Endodermal cell (in vitro differentiated cells): ENCODE measurements at regions not wholly inside any gene's neighbourhood (a gene's known extent, or its start where the extent isn't known, plus 50 kb on each side); places are given as distances from the start of the nearest gene placed in this dataset.
A peak's percentile ranks its signal among the peaks of the same experiment; 100 is the strongest.

Source experiments
- DNase-seq: peaks from one replicate; pipeline ENCODE4 v3.0.0-alpha.2; 2017
- H3K27ac ChIP-seq: 2 replicates; pipeline ENCODE4 v1.5.1; 2013; ENCODE audit warnings: mild to moderate bottlenecking, low read depth, low read length, moderate library complexity
- H3K27me3 ChIP-seq: 2 replicates; pipeline ENCODE4 v1.6.1; 2013; ENCODE audit warnings: mild to moderate bottlenecking, low read length, moderate library complexity; ENCODE audit not compliant: insufficient read depth, control insufficient read depth, poor library complexity, severe bottlenecking
- H3K36me3 ChIP-seq: 2 replicates; pipeline ENCODE4 v1.7.0; 2013; ENCODE audit warnings: mild to moderate bottlenecking, low read length, moderate library complexity; ENCODE audit not compliant: control insufficient read depth, insufficient read depth
- H3K4me1 ChIP-seq: one replicate; pipeline ENCODE4 v1.7.0; 2013; ENCODE audit warnings: low read length; ENCODE audit not compliant: control insufficient read depth, insufficient read depth
- H3K4me3 ChIP-seq: 2 replicates; pipeline ENCODE4 v1.5.1; 2013; ENCODE audit warnings: mild to moderate bottlenecking, low read length, moderate library complexity
- H3K9ac ChIP-seq: 2 replicates; pipeline ENCODE4 v1.6.1; 2013; ENCODE audit warnings: mild to moderate bottlenecking, low read length, moderate library complexity; ENCODE audit not compliant: poor library complexity, severe bottlenecking; ENCODE audit errors: extremely low read depth
- H3K9me3 ChIP-seq: 2 replicates; pipeline ENCODE4 v1.6.1; 2013; ENCODE audit warnings: mild to moderate bottlenecking, low read length, moderate library complexity; ENCODE audit not compliant: control insufficient read depth
- H3K27ac Mint-ChIP-seq: 2 replicates; pipeline ENCODE4 v1.8.0; 2020; ENCODE audit warnings: mixed read lengths
- H3K27me3 Mint-ChIP-seq: 2 replicates; pipeline ENCODE4 v1.8.0; 2021; ENCODE audit warnings: mild to moderate bottlenecking, mixed read lengths; ENCODE audit not compliant: insufficient read depth
- H3K36me3 Mint-ChIP-seq: 2 replicates; pipeline ENCODE4 v1.8.0; 2020; ENCODE audit warnings: low read depth, mixed read lengths
- H3K4me1 Mint-ChIP-seq: 2 replicates; pipeline ENCODE4 v1.8.0; 2020; ENCODE audit warnings: mixed read lengths
- H3K4me3 Mint-ChIP-seq: 2 replicates; pipeline ENCODE4 v1.8.0; 2020; ENCODE audit warnings: mild to moderate bottlenecking, moderate library complexity, mixed read lengths
- H3K9me3 Mint-ChIP-seq: 2 replicates; pipeline ENCODE4 v1.8.0; 2020; ENCODE audit warnings: mild to moderate bottlenecking, mixed read lengths
- CTCF ChIP-seq: fragments of 200-600 bp; sonication (generic); conservative IDR thresholded peaks from 2 replicates; pipeline ENCODE4 v1.5.0; 2021; ENCODE audit warnings: antibody characterized with exemption, mild to moderate bottlenecking
- WGBS, 2 experiments: methylation state at CpG; one replicate each; pipeline versions ENCODE4 v1.1.5 to v1.1.7; 2013; ENCODE audit warnings: missing lambda C conversion rate in 2 of 2, mixed read lengths in 1 of 2; ENCODE audit not compliant: insufficient coverage in 1 of 2, insufficient read length in 1 of 2; 5-methylcytosine and 5-hydroxymethylcytosine counted together

DNA sequence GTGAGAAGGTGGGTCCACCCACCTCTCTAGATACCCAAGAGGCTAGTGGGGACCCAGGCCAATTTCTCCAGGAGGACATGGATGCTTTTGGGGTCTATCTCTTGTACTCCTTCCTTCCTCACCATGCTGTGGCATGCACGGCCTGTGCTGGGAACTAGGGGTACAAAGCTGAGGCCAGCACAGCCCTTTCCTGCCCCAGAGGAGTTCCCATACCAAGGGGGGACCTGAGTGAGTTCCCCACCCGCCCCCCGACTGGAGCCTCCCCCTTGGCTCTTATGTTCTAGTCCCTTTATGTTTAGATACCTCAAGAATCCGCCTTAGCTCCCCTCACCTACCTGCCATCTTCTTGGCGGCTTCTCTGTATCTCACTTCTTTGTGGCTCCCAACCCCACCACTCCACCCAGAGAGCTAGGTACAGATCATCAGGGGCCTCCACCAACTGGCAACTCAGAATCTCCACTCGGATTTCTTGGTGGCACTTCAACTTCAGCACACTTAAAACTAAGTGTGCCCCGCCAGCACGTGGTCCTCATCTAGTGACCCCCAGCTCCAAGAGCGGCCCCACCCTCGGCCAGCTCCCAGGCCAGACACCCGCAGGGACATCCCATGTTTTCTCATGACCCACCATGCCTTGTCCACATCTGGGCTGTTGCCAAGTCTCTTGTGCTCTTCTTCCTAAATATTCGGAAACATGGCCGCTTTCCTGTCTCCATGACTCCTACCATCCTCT lies 115.2 kb upstream of the RTL1 start:
- H3K4me3 Mint-ChIP-seq, result no peak overlapping the region
- Histone ChIP-seq H3K4me3 (no peak overlapping the region), H3K4me1 (no peaks in the 10 kb centered on the region), H3K9me3 (no peaks in the 10 kb centered on the region), H3K9ac (no peak overlapping the region), H3K36me3 (no peaks in the 10 kb centered on the region), H3K27ac (no peak overlapping the region), H3K27me3 (no peaks in the 10 kb centered on the region)
- H3K36me3 Mint-ChIP-seq, result no peaks in the 10 kb centered on the region
- peaks cover 7% of the 10 kb centered on the region for H3K27me3 Mint-ChIP-seq
- peaks cover 13% of the 10 kb centered on the region for H3K9me3 Mint-ChIP-seq
- H3K4me1 Mint-ChIP-seq, result peaks cover 6% of the 10 kb centered on the region
- no peak for TF ChIP-seq CTCF
- 91 to 96% methylated on average over 10 to 13 of the region's 13 CpGs for WGBS, 2 experiments
- DNase-seq, result peak; percentile 14
- no peak overlapping the region for H3K27ac Mint-ChIP-seq

DNA sequence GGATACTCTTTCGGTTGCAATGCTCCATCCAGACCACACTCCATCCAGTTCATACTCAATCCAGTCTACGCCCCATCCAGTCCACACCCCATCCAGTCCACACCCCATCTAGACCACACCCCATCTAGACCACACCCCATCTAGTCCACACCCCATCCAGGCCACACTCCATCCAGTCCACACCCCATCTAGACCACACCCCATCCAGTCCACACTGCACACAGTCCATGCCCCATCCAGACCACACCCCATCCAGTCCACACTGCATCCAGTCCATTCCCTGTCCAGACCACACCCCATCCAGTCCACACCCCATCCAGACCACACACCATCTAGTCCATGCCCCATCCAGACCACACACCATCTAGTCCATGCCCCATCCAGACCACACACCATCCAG lies 116.0 kb upstream of the RTL1 start:
- no peaks in the 10 kb centered on the region for H3K36me3 ChIP-seq
- peak; percentile 17 for DNase-seq
- H3K27ac ChIP-seq, result no peak overlapping the region
- no peak overlapping the region for H3K27ac Mint-ChIP-seq
- no peaks in the 10 kb centered on the region for H3K9me3 ChIP-seq
- WGBS, 2 experiments, result 80 to 96% methylated on average over 1 to 2 of the region's 2 CpGs
- no peaks in the 10 kb centered on the region for H3K4me1 ChIP-seq
- H3K4me3 Mint-ChIP-seq, result no peak overlapping the region
- H3K27me3 Mint-ChIP-seq, result peaks cover 7% of the 10 kb centered on the region
- no peak overlapping the region for H3K9ac ChIP-seq
- no peaks in the 10 kb centered on the region for H3K36me3 Mint-ChIP-seq
- peaks cover 6% of the 10 kb centered on the region for H3K4me1 Mint-ChIP-seq
- H3K9me3 Mint-ChIP-seq, result peaks cover 20% of the 10 kb centered on the region
- H3K27me3 ChIP-seq, result no peaks in the 10 kb centered on the region
- H3K4me3 ChIP-seq, result no peak overlapping the region
- TF ChIP-seq CTCF, result no peak

DNA sequence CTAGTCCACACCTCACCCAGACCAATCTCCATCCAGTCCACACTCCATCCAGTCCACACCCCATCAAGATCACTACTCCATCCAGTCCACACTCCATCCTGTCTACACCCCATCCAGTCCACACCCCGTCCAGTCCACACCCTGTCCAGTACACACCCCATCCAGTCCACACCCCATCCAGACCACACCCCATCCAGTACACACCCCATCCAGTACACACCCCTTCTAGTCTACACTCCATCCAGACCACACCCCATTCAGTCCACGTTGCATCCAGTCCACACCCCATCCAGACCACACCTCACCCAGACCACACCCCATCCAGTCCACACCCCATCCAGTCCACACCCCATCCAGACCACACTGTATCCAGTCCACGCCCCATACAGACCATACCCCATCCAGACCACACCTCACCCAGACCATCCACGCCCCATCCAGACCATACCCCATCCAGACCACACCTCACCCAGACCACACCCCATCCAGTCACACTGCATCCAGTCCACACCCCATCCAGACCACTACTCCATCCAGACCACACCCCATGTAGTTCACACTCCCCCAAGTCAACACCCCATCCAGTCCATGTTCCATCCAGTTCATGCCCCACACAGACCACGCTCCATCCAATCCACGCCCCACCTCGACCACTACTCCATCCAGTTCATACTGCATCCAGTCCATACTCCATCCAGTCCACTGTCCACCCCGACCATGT lies 116.6 kb upstream of the RTL1 start:
- Mint-ChIP-seq H3K27ac (no peak overlapping the region), H3K4me3 (no peak overlapping the region), H3K27me3 (peaks cover 7% of the 10 kb centered on the region), H3K9me3 (peaks cover 20% of the 10 kb centered on the region), H3K36me3 (no peaks in the 10 kb centered on the region), H3K4me1 (peaks cover 6% of the 10 kb centered on the region)
- Histone ChIP-seq H3K36me3 (no peaks in the 10 kb centered on the region), H3K4me1 (no peaks in the 10 kb centered on the region), H3K27me3 (no peaks in the 10 kb centered on the region), H3K27ac (no peak overlapping the region), H3K9ac (no peak overlapping the region), H3K9me3 (no peaks in the 10 kb centered on the region), H3K4me3 (no peak overlapping the region)
- peak; percentile 9 for DNase-seq
- TF ChIP-seq CTCF, result no peak
- 90% methylated on average over 5 to 8 of the region's 8 CpGs for WGBS, 2 experiments
